DND-41 (cell line): ENCODE measurements at regions not wholly inside any gene's neighbourhood (a gene's known extent, or its start where the extent isn't known, plus 50 kb on each side); places are given as distances from the start of the nearest gene placed in this dataset.

ENCODE experiments used
- ATAC-seq: fragments of 200-7000 bp; cut with Tn5 transposase; 3 replicates; pipeline ENCODE4 v1.9.1; 2021; ENCODE audit warnings: low read depth; ENCODE audit not compliant: insufficient read depth
- DNase-seq: peaks from one replicate; pipeline ENCODE4 v3.0.0-alpha.2; 2020
- H2AFZ ChIP-seq: 2 replicates; pipeline ENCODE4 v1.6.0; 2012; ENCODE audit warnings: low read depth, low read length
- H3K27ac ChIP-seq: 2 replicates; pipeline ENCODE4 v1.5.1; 2012; ENCODE audit warnings: low read length, inconsistent platforms
- H3K27me3 ChIP-seq: fragments of 200-600 bp; sonication (generic); 2 replicates; pipeline ENCODE4 v1.6.0; 2012; ENCODE audit warnings: low read length, mild to moderate bottlenecking, inconsistent platforms; ENCODE audit not compliant: insufficient read depth, poor library complexity
- H3K36me3 ChIP-seq: 2 replicates; pipeline ENCODE4 v1.5.1; 2012; ENCODE audit warnings: low read length, inconsistent platforms; ENCODE audit not compliant: insufficient read depth
- H3K4me1 ChIP-seq: 2 replicates; pipeline ENCODE4 v1.5.1; 2012; ENCODE audit warnings: mild to moderate bottlenecking, low read length; ENCODE audit not compliant: insufficient read depth
- H3K4me2 ChIP-seq: 2 replicates; pipeline ENCODE4 v1.6.0; 2012; ENCODE audit warnings: mild to moderate bottlenecking, moderate library complexity, low read length, inconsistent platforms; ENCODE audit not compliant: insufficient read depth
- H3K4me3 ChIP-seq, 2 experiments: fragments of 200-600 bp in 1 of 2; shearing (Covaris generic) in 1 of 2; 2 replicates each; pipeline ENCODE4 v1.5.1; 2012 to 2016; ENCODE audit warnings: inconsistent platforms in 2 of 2, low read length in 2 of 2, mild to moderate bottlenecking in 2 of 2, low read depth in 1 of 2, moderate library complexity in 1 of 2
- H3K79me2 ChIP-seq: 2 replicates; pipeline ENCODE4 v1.6.0; 2012; ENCODE audit warnings: low read length, inconsistent platforms; ENCODE audit not compliant: insufficient read depth
- H3K9ac ChIP-seq: 2 replicates; pipeline ENCODE4 v1.6.0; 2012; ENCODE audit warnings: low read depth, mild to moderate bottlenecking, inconsistent platforms, low read length, moderate library complexity
- H3K9me3 ChIP-seq: 2 replicates; pipeline ENCODE4 v1.5.1; 2012; ENCODE audit warnings: low read length, moderate library complexity, mild to moderate bottlenecking, inconsistent platforms; ENCODE audit not compliant: insufficient read depth, severe bottlenecking
- H4K20me1 ChIP-seq: 2 replicates; pipeline ENCODE4 v1.6.0; 2012; ENCODE audit warnings: low read length; ENCODE audit not compliant: insufficient read depth
- EZH2 ChIP-seq: IDR thresholded peaks from 3 replicates; pipeline ENCODE4 v1.6.1; 2012; ENCODE audit warnings: borderline replicate concordance, low read depth, mild to moderate bottlenecking, moderate library complexity, low read length, inconsistent platforms; ENCODE audit not compliant: severe bottlenecking
- TF ChIP-seq, protein P1 (sequence below): IDR thresholded peaks from 2 replicates; pipeline ENCODE4 v1.5.1; 2012; ENCODE audit warnings: borderline replicate concordance, low read length, moderate library complexity, mild to moderate bottlenecking; ENCODE audit not compliant: poor library complexity, severe bottlenecking; ENCODE audit errors: extremely low read depth

DNA sequence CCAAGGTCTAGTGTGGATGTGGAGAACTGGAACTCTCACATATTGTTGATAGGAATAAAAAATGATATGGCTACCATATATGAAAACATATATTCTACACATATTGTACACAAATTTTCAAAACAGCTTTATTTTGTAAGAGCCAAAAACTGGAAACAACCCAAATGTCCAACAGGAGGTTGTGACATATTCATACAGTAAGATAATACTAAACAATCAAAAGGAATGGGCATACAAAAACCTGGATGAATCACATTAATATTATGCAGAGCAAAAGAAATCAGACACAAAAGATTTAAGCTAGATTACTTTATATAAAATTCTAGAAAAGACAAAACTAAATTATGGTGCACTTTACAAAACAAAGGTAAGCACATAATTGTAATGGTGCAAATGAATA, 223.9 kb downstream of the SIM1 start:
- DNase-seq = no peak

DNA sequence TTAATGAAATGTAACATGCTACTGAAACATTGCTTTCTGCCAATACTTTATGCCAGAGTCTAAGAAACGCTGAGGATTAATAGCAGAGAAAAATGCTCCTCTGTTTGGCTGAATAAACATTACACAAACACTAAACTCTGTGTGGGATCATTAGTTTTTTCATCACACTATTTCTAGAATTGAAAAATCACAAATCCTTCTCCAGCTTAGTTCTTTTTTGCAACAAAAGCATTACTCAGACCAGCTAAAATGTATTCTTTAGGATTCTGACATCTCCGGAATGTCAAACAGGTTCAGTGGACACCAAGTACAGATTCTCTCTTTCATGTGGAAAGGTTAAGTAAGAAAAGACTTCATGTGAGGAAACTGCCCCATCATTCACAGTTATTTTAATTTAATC, 226.9 kb downstream of the SIM1 start:
- Histone ChIP-seq H3K9me3 (no peaks in the 10 kb centered on the region), H3K27me3 (no peaks in the 10 kb centered on the region), H3K4me2 (no peak overlapping the region), H4K20me1 (no peaks in the 10 kb centered on the region), H3K4me3 (no peak overlapping the region), H3K36me3 (no peaks in the 10 kb centered on the region), H3K27ac (no peak overlapping the region), H2AFZ (no peak overlapping the region), H3K79me2 (no peaks in the 10 kb centered on the region), H3K4me1 (no peaks in the 10 kb centered on the region), H3K9ac (no peak overlapping the region)
- TF ChIP-seq, protein P1, sequence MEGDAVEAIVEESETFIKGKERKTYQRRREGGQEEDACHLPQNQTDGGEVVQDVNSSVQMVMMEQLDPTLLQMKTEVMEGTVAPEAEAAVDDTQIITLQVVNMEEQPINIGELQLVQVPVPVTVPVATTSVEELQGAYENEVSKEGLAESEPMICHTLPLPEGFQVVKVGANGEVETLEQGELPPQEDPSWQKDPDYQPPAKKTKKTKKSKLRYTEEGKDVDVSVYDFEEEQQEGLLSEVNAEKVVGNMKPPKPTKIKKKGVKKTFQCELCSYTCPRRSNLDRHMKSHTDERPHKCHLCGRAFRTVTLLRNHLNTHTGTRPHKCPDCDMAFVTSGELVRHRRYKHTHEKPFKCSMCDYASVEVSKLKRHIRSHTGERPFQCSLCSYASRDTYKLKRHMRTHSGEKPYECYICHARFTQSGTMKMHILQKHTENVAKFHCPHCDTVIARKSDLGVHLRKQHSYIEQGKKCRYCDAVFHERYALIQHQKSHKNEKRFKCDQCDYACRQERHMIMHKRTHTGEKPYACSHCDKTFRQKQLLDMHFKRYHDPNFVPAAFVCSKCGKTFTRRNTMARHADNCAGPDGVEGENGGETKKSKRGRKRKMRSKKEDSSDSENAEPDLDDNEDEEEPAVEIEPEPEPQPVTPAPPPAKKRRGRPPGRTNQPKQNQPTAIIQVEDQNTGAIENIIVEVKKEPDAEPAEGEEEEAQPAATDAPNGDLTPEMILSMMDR = no peak
- no peak for TF ChIP-seq EZH2
- DNase-seq (no peak), ATAC-seq (no peak)

More for the DNA sequence above, 223.9 kb downstream of the SIM1 start:
- H4K20me1 ChIP-seq = no peaks in the 10 kb centered on the region
- no peak overlapping the region for H3K27ac ChIP-seq
- H3K27me3 ChIP-seq = no peaks in the 10 kb centered on the region
- no peak overlapping the region for H3K4me3 ChIP-seq
- H3K4me1 ChIP-seq = no peaks in the 10 kb centered on the region
- TF ChIP-seq EZH2 = no peak
- TF ChIP-seq, protein P1 = no peak
- H3K36me3 ChIP-seq = no peaks in the 10 kb centered on the region
- no peak for ATAC-seq
- no peak overlapping the region for H3K4me2 ChIP-seq
- H3K79me2 ChIP-seq = no peaks in the 10 kb centered on the region
- H3K9me3 ChIP-seq = no peaks in the 10 kb centered on the region
- H2AFZ ChIP-seq = no peak overlapping the region
- no peak overlapping the region for H3K9ac ChIP-seq

DNA sequence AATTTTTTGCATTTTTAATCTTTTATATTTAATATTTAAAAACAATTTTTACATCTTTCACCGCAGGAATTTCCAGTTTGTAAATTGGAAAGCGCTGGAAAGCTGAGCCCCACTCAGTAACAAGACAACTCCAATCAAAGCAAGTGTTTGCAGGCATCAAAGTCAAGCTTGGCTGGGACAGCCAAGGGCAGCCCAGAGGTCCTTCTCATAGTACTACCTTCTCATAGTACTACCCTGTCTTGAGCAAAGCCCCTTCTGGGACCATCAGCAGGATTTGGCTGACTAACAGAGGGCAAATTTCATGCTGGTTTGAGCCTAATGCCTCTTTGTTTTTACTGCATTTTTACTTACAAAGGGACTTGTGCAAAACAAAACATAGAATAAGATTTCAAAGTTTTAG, 228.3 kb downstream of the SIM1 start:
- ATAC-seq (no peak), DNase-seq (no peak)
- H3K36me3 ChIP-seq = no peaks in the 10 kb centered on the region
- no peak overlapping the region for H3K4me3 ChIP-seq
- H3K27me3 ChIP-seq = no peaks in the 10 kb centered on the region
- no peaks in the 10 kb centered on the region for H3K9me3 ChIP-seq
- no peaks in the 10 kb centered on the region for H3K4me1 ChIP-seq
- no peak overlapping the region for H3K4me2 ChIP-seq
- H4K20me1 ChIP-seq = no peaks in the 10 kb centered on the region
- H3K79me2 ChIP-seq = no peaks in the 10 kb centered on the region
- no peak overlapping the region for H2AFZ ChIP-seq
- TF ChIP-seq, protein P1 = no peak
- TF ChIP-seq EZH2 = no peak
- no peak overlapping the region for H3K27ac ChIP-seq
- H3K9ac ChIP-seq = no peak overlapping the region

DNA sequence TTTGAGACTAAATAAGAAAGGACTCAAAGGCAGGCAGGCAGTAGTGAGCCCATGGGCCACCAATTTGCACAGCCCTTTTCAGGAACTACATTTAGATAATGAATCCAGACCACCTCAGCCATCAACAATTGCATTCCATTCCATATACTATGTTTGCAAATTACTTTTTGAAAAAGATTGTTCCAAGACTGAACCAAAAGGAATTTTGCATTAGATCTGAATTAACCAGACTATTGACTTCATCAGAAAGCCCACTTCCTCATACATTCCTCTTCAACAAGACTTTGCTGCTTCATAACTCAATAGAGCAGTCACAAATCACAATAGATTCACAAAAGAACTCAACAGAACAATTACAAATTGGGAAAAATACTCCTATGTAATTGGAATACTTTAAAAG, 229.1 kb downstream of the SIM1 start:
- no peak overlapping the region for H3K4me2 ChIP-seq
- H3K36me3 ChIP-seq = no peaks in the 10 kb centered on the region
- no peak overlapping the region for H3K27ac ChIP-seq
- H3K4me1 ChIP-seq = no peaks in the 10 kb centered on the region
- no peaks in the 10 kb centered on the region for H4K20me1 ChIP-seq
- H3K9ac ChIP-seq = no peak overlapping the region
- H3K9me3 ChIP-seq = no peaks in the 10 kb centered on the region
- TF ChIP-seq EZH2 = no peak
- TF ChIP-seq, protein P1 = no peak
- H3K27me3 ChIP-seq = no peaks in the 10 kb centered on the region
- no peaks in the 10 kb centered on the region for H3K79me2 ChIP-seq
- no peak for ATAC-seq
- no peak overlapping the region for H3K4me3 ChIP-seq
- no peak overlapping the region for H2AFZ ChIP-seq
- DNase-seq = no peak
